ENCODE measurements at regions not wholly inside any gene's neighbourhood (a gene's known extent, or its start where the extent isn't known, plus 50 kb on each side); places are given as distances from the start of the nearest gene placed in this dataset.

- TF ChIP-seq EZH2 (IDR thresholded peaks at IDR 0.05; ENCODE audit: low read length, unreplicated experiment) (no peak), EZH2phosphoT487 (IDR thresholded peaks at IDR 0.05; ENCODE audit: borderline replicate concordance, low read length) (no peak), CTCF (conservative IDR thresholded peaks at IDR 0.05; ENCODE audit: low read depth, low read length) (no peak)
- intact Hi-C loops (cut with micrococcal nuclease) = no loop called here
- H3F3A ChIP-seq (ENCODE audit: low read length, unreplicated experiment) = no peaks in the 10 kb centered on the region
- BruUV-seq (replicated peaks) = no TSS peak
- DNase-seq (no peak), ATAC-seq (no peak)
- H3K9me2 ChIP-seq (replicated peaks; ENCODE audit: low read length) = no peaks in the 10 kb centered on the region
- H3K4me3 ChIP-seq (ENCODE audit: low read length) = no peak overlapping the region
- no peak overlapping the region for H3K4me2 ChIP-seq (ENCODE audit: low read length)
- no peak overlapping the region for H3K9ac ChIP-seq (ENCODE audit: low read length)
- POLR2A ChIA-PET (ENCODE audit: unreplicated experiment) = no interaction called here
- no peaks in the 10 kb centered on the region for H3K27me3 ChIP-seq (ENCODE audit: low read length)
- CTCF ChIA-PET = no interaction called here
- H3K36me3 ChIP-seq (ENCODE audit: low read depth, low read length) = no peaks in the 10 kb centered on the region
- H2AFZ ChIP-seq (ENCODE audit: low read length) = no peak overlapping the region
- H3K4me1 ChIP-seq (ENCODE audit: insufficient read depth, low read length) = no peaks in the 10 kb centered on the region
- no peaks in the 10 kb centered on the region for H4K20me1 ChIP-seq (ENCODE audit: low read length)
- no peaks in the 10 kb centered on the region for H3K9me3 ChIP-seq (ENCODE audit: low read length)
- no peaks in the 10 kb centered on the region for H3K79me2 ChIP-seq (ENCODE audit: low read length)
- no peak overlapping the region for H3K27ac ChIP-seq (ENCODE audit: low read length)
Measured at GRCh38 chr19:29889702-29890101, 52.3 kb upstream of the URI1 start.

- DNase-seq (no peak), ATAC-seq (no peak)
- no peak overlapping the region for H3K4me3 ChIP-seq (ENCODE audit: low read length)
- TF ChIP-seq EZH2phosphoT487 (IDR thresholded peaks at IDR 0.05; ENCODE audit: borderline replicate concordance, low read length) = no peak
- no peak for TF ChIP-seq CTCF (conservative IDR thresholded peaks at IDR 0.05; ENCODE audit: low read depth, low read length)
- TF ChIP-seq EZH2 (IDR thresholded peaks at IDR 0.05; ENCODE audit: low read length, unreplicated experiment) = no peak
- no peaks in the 10 kb centered on the region for H3K9me2 ChIP-seq (replicated peaks; ENCODE audit: low read length)
- H3K9ac ChIP-seq (ENCODE audit: low read length) = no peak overlapping the region
- no peak overlapping the region for H2AFZ ChIP-seq (ENCODE audit: low read length)
- H3K4me2 ChIP-seq (ENCODE audit: low read length) = no peak overlapping the region
- CTCF ChIA-PET = no interaction called here
- no peaks in the 10 kb centered on the region for H3K79me2 ChIP-seq (ENCODE audit: low read length)
- no peaks in the 10 kb centered on the region for H3K9me3 ChIP-seq (ENCODE audit: low read length)
- H4K20me1 ChIP-seq (ENCODE audit: low read length) = no peaks in the 10 kb centered on the region
- no peak overlapping the region for H3K27ac ChIP-seq (ENCODE audit: low read length)
- H3F3A ChIP-seq (ENCODE audit: low read length, unreplicated experiment) = no peaks in the 10 kb centered on the region
- no peaks in the 10 kb centered on the region for H3K4me1 ChIP-seq (ENCODE audit: insufficient read depth, low read length)
- no peaks in the 10 kb centered on the region for H3K27me3 ChIP-seq (ENCODE audit: low read length)
- no TSS peak for BruUV-seq (replicated peaks)
- POLR2A ChIA-PET (ENCODE audit: unreplicated experiment) = no interaction called here
- H3K36me3 ChIP-seq (ENCODE audit: low read depth, low read length) = no peaks in the 10 kb centered on the region
- intact Hi-C loops (cut with micrococcal nuclease) = no loop called here
Measured at GRCh38 chr19:29890392-29890791, 51.6 kb upstream of the URI1 start.

Measured in PC-3 (cell line).